Left renal pelvis (tissue), 4 donors: ENCODE measurements at regions not wholly inside any gene's neighbourhood (a gene's known extent, or its start where the extent isn't known, plus 50 kb on each side); places are given as distances from the start of the nearest gene placed in this dataset.

Experiments
- DNase-seq, 4 donors: peaks; one replicate each; pipeline ENCODE4 v3.0.0-alpha.2; 2013; ENCODE audit warnings: low read depth in 4 of 4, low spot score in 3 of 4

DNA sequence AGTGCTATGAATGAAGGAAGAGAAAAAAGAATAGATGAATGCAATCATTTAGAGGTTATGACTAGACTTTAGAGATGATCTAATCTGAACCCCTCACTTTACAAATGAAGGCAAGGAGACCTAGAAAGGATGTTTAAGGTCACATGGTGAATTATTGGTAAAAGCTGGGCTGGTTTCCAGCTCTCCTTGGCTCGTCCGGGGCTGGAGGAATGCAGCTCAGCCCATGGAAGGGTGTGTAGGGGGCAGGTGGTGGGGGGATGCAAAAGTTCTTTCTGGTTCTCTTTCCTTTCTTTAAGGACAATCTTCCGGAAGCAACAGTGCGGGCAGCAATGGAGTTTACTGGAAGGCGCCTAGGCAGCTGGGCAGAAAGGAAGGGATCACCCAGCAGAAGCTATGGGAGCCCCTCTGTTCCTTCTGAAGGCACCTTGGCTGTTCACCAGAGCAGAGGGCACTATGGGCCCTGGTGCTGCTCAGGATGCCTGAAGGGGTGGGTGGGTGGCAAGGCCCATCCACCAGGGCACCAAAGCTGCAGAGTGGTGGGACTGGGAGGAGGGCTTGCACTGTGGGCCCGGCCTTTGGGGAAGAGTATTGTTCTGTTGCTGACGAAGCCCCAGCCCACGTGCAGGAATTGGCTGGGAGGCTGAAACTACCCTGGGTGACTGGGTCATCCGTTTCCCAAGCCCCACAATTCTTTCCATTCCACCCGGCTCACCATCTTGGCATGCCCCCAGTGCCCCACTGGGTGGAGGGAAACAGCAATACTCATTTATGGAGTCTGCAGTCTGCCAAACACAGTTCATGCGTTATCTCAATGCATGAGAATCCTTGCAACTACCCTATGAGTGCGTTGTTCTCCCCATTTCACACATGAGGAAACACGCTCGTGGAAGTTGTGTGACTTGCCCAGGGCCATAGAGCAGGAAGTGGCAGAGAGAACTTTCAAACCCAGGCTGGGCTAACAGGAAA lies 78.2 kb downstream of the IRF2BPL start:
- no peak for DNase-seq

DNA sequence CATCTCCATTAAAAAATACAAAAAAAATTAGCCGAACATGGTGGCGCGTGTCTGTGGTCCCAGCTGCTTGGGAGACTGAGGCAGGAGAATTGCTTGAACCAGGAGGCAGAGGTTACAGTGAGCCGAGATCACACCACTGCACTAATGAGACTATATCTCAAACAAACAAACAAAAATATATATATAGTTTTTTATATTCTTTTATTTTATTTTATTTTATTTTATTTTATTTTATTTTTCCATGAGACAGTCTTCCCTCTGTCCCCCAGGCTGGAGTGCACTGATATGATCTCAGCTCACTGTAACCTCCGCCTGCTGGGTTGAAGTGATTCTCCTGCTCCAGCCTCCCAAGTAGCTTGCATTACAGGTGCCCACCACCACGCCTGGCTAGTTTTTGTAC lies 79.5 kb downstream of the IRF2BPL start:
- DNase-seq: no peak

DNA sequence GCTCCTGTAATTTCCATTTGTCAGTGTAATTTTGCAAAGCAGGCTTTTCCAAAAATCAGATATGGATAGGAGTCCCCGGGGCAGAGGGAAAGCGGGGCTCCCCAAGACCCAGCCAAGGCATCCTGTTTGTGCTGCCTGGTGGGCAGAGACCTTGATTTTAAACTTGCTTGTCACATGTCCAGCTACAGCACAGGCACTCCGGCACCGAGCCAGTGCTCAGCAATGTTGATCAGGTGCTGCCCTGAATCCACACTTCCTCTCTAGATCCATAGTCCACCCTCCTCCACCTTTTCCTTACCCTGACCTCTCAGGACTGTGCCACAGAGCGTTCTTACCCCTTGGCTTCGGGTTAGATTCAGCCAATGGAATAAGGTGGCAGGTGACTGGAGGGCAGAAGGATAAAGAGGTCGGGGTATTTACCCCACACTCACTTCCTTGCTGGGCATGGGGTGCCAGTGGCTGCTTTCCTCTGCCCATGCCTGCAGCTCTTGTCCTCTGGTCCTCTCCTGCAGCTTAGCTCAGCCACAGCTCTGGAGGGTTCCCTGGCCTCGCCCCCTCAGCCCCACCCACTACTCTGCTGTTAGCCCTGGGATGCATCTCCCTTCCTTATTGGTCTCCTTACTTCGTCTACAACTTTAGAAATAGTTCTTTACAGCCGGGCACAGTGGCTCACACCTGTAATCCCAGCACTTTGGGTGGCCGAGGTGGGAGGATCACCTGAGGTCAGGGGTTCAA lies 80.1 kb downstream of the IRF2BPL start:
- no peak for DNase-seq

DNA sequence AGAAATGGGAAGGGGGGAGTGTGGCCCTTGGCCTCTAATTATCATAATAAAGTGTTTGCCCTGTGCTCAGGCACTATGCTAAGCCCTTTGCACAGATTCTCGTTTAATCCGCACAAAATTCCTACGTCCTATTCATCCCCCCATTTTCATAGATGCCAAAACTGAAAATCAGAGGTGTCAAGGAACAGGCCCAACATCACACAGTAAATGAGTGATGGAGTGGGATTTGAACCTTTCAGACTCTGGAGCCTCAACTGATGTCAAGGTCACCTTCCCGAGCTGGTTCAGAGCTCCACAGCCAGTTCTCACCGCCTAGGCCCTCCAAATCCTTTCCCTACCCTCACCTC lies 80.7 kb downstream of the IRF2BPL start:
- no peak for DNase-seq

DNA sequence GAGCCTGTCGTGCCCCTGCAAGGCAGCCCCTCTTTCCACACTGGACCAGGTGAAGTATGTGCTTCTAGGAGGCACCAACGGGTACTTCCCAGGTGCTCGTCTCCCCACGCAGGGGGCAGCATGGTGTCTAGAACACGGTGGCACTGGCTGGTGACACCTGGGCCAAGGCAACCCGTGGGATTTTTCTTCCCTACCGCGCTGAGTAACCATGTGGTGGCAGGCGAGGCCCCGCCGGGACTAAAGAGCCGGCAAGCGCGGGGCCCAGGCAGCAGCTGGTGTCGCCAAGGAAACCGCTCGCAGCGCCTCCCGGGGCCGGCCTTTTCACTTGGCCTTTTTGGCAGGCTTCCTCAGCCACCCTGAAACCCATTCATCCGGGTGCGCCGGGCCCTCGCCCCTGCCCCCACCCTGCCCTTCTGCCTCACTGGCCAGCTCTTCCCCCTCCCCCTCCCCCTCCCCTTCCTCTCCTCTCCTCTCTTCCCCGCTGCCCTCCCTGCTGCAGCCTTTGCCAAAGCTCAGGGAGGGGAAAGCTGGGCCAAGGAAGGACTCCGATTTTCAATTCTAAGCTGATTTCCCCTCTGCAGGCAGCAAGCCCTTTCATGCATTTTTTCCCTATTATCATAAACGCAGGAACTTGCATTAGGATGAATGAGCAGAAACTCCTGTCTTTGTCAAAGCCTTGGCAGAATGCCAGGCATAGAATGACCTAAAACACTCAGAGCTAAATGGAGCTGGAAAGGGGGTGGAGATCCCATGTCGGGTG lies 81.2 kb downstream of the IRF2BPL start:
- peak in 3 of 4 donors; percentile 87 to 92 (median 91) for DNase-seq

DNA sequence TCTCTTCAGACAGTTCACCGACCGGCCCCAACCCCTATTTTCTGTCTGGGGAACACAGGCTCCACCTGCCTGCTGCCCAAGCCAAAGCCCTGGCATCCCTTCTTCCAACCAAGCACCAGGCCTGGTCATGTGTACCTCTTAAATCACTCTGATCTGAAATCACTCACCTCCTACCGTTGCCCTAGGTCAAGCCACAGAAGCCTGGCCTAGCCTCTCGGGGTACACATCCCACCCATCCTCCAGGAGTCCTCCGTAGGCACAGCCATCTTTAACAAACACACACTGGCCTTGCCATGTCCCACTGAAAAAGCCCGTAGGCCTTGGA lies 81.8 kb downstream of the IRF2BPL start:
- no peak for DNase-seq

GRCh38 chr14:76943072-76943471 lies 85.4 kb downstream of the IRF2BPL start:
- DNase-seq: no peak

- no peak for DNase-seq
These were observed 86.3 kb downstream of the IRF2BPL start for GRCh38 chr14:76941946-76942805.

- DNase-seq: no peak
These were observed 87.0 kb downstream of the IRF2BPL start for GRCh38 chr14:76941544-76941943.

GRCh38 chr14:76940021-76940760 lies 88.3 kb downstream of the IRF2BPL start:
- DNase-seq: no peak

DNA sequence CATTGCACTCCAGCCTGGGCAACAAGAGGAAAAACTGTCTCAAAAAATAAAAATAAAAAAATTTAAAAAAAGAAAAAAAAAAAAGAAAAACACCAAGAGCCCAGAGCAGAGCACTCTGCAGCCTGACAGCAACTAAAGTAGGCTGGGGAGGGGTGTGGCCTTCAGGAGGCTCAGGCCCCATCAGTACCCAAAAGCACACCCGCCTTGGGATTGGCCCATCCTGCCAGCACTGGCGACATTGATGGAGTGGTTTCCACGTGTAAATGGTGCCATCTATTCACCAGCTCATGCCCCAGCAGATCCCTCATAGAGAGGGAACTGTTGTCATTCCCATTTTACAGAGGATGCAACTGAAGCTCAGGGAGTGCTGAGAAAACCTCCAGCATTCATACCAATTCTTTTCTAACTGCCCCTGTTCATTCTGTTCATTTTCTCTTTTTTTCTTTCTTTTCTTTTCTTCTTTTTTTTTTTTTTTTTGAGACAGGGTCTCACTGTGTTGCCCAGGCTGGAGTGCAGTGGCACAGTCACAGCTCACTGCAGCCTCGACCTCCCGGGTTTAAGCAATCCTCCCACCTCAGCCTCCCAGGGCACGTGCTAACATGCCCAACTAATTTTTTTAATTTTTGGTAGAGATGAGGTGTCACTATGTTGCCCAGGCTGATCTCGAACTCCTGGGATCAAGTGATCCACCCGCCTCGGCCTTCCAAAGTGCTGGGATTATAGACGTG lies 89.3 kb downstream of the IRF2BPL start:
- no peak for DNase-seq

DNA sequence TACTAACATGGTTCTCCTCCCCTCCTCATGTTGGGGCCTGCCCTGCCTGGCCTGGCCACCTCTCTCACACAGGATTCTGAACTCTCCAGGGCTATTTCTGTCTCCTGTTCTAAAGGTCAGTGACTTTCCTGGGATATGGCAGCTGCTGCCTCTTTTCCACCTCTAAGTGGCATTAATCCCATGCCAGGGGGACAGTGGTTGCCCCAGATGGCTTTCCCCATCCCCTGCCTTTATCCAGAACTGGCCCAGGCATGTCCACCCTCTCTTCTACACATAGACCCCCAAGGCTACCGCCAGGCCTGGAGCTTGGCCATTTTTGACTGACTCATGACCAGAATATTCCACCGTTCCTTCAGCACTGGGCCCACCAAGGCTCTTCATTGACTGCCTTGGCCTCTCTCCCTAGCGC lies 90.4 kb downstream of the IRF2BPL start:
- DNase-seq: no peak

GRCh38 chr14:76937181-76938091 lies 91.1 kb downstream of the IRF2BPL start:
- no peak for DNase-seq

GRCh38 chr14:76936483-76936882 lies 92.0 kb downstream of the IRF2BPL start:
- no peak for DNase-seq

GRCh38 chr14:76933515-76933914 lies 95.0 kb downstream of the IRF2BPL start:
- no peak for DNase-seq

DNA sequence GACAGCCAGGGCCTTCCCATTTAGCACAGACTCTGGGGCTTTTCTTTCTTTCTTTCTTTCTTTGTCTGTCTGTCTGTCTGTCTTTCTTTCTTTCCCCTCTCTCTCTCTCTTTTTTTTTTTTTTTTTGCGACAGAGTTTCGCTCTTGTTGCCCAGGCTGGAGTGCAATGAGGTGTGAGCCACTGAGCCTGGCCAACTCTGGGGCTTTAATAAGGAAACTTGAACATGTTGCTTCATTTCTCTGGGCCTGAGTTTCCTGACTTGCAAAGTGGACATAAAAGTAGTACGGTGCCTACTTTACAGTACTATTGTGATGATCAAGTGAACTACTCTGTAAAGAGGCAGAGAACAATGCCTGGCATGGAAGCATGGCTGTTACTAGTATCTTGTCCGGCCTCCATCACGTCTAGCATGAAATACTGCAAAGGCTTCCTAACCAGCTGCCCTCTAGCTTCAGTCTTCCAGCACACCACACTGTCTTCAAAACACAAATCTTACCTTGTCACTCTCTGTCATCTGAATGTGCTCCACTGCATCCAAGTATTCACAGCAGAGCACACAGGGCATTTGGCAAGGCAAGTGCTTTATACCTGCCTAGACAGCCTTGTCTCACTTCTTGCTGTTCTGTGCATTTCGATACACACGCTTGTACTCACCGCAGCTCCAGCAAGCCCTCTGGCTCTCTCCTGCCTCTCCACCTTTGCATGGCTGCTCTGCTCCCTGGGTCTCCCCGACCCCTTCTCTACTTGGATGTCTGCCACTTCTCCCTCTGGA lies 96.7 kb downstream of the IRF2BPL start:
- DNase-seq: no peak

GRCh38 chr14:76930549-76930948 lies 98.0 kb downstream of the IRF2BPL start:
- no peak for DNase-seq
